Forelimb muscle (tissue), 1 donor: ENCODE measurements at regions not wholly inside any gene's neighbourhood (a gene's known extent, or its start where the extent isn't known, plus 50 kb on each side); places are given as distances from the start of the nearest gene placed in this dataset.

Source experiments
- DNase-seq: peaks from one replicate; pipeline ENCODE4 v3.0.0-alpha.2; 2013; ENCODE audit warnings: low read depth

GRCh38 chr10:124264711-124265390 lies 153.9 kb downstream of the OAT start:
- DNase-seq = no peak

- no peak for DNase-seq
These were observed 154.5 kb downstream of the OAT start for GRCh38 chr10:124264271-124264670.

GRCh38 chr10:124263726-124264125 lies 155.0 kb downstream of the OAT start:
- no peak for DNase-seq

- no peak for DNase-seq
These were observed 155.8 kb downstream of the OAT start for GRCh38 chr10:124262971-124263370.

GRCh38 chr10:124262234-124262865 lies 156.4 kb downstream of the OAT start:
- no peak for DNase-seq

- no peak for DNase-seq
These were observed 159.4 kb downstream of the OAT start for GRCh38 chr10:124259139-124259825.

- no peak for DNase-seq
These were observed 160.9 kb downstream of the OAT start for GRCh38 chr10:124257781-124258180.

GRCh38 chr10:124256151-124256550 lies 162.6 kb downstream of the OAT start:
- no peak for DNase-seq

- no peak for DNase-seq
These were observed 162.2 kb upstream of the CHST15 start for GRCh38 chr10:124255556-124255955.

GRCh38 chr10:124254490-124254889 lies 161.1 kb upstream of the CHST15 start:
- DNase-seq = no peak

GRCh38 chr10:124253006-124253405 lies 159.6 kb upstream of the CHST15 start:
- no peak for DNase-seq

GRCh38 chr10:124252097-124252715 lies 158.8 kb upstream of the CHST15 start:
- no peak for DNase-seq

GRCh38 chr10:124251317-124252065 lies 158.1 kb upstream of the CHST15 start:
- DNase-seq = no peak

- no peak for DNase-seq
These were observed 157.1 kb upstream of the CHST15 start for GRCh38 chr10:124250506-124250905.

GRCh38 chr10:124249812-124250432 lies 156.5 kb upstream of the CHST15 start:
- DNase-seq = no peak

- DNase-seq = no peak
These were observed 155.8 kb upstream of the CHST15 start for GRCh38 chr10:124249196-124249595.

- DNase-seq = no peak
These were observed 155.0 kb upstream of the CHST15 start for GRCh38 chr10:124248056-124249045.

GRCh38 chr10:124245806-124246440 lies 152.5 kb upstream of the CHST15 start:
- DNase-seq = no peak

GRCh38 chr10:124245191-124245590 lies 151.8 kb upstream of the CHST15 start:
- DNase-seq = no peak
